C4-2B (cell line): ENCODE measurements at regions not wholly inside any gene's neighbourhood (a gene's known extent, or its start where the extent isn't known, plus 50 kb on each side); places are given as distances from the start of the nearest gene placed in this dataset.

Experiments used
- ZFX ChIP-seq: fragments of 450-650 bp; IDR thresholded peaks from 2 replicates; pipeline ENCODE4 v1.6.1; 2017
- TF ChIP-seq, protein P1 (sequence below): fragments of 450-650 bp; conservative IDR thresholded peaks from 2 replicates; pipeline ENCODE4 v1.5.1; 2017; ENCODE audit warnings: mild to moderate bottlenecking

DNA sequence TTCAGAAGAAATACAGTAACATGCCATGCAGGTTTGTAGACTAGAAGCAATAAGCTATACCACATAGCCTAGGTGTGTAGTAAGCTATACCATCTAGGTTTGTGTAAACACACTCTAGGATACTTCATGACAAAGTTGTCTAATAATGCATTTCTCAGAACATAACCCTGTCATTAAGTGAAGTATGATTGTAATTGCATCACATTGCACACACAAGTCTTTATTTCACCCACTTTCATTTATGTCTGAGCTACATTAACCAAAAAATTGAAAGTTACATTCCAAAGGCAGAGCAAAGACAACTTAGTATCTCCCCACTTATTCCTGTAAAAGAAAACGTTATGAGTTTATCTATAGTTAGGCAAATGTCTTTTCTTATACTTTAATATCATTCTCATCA, 64.5 kb upstream of the ATF3 start:
- TF ChIP-seq, protein P1, sequence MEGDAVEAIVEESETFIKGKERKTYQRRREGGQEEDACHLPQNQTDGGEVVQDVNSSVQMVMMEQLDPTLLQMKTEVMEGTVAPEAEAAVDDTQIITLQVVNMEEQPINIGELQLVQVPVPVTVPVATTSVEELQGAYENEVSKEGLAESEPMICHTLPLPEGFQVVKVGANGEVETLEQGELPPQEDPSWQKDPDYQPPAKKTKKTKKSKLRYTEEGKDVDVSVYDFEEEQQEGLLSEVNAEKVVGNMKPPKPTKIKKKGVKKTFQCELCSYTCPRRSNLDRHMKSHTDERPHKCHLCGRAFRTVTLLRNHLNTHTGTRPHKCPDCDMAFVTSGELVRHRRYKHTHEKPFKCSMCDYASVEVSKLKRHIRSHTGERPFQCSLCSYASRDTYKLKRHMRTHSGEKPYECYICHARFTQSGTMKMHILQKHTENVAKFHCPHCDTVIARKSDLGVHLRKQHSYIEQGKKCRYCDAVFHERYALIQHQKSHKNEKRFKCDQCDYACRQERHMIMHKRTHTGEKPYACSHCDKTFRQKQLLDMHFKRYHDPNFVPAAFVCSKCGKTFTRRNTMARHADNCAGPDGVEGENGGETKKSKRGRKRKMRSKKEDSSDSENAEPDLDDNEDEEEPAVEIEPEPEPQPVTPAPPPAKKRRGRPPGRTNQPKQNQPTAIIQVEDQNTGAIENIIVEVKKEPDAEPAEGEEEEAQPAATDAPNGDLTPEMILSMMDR = no peak
- no peak for TF ChIP-seq ZFX
